GM19023 (cell line): ENCODE measurements at regions not wholly inside any gene's neighbourhood (a gene's known extent, or its start where the extent isn't known, plus 50 kb on each side); places are given as distances from the start of the nearest gene placed in this dataset.

Source experiments
- ATAC-seq: cut with Tn5 transposase; IDR thresholded peaks from one replicate; pipeline ENCODE4 v1.9.1; 2021; ENCODE audit warnings: mild to moderate bottlenecking, moderate library complexity; ENCODE audit not compliant: unreplicated experiment

- no peak for ATAC-seq
These were observed 211.4 kb upstream of the DPH6 start for GRCh38 chr15:35757361-35757760.

- ATAC-seq = no peak
These were observed 211.8 kb upstream of the DPH6 start for GRCh38 chr15:35757765-35758164.

DNA sequence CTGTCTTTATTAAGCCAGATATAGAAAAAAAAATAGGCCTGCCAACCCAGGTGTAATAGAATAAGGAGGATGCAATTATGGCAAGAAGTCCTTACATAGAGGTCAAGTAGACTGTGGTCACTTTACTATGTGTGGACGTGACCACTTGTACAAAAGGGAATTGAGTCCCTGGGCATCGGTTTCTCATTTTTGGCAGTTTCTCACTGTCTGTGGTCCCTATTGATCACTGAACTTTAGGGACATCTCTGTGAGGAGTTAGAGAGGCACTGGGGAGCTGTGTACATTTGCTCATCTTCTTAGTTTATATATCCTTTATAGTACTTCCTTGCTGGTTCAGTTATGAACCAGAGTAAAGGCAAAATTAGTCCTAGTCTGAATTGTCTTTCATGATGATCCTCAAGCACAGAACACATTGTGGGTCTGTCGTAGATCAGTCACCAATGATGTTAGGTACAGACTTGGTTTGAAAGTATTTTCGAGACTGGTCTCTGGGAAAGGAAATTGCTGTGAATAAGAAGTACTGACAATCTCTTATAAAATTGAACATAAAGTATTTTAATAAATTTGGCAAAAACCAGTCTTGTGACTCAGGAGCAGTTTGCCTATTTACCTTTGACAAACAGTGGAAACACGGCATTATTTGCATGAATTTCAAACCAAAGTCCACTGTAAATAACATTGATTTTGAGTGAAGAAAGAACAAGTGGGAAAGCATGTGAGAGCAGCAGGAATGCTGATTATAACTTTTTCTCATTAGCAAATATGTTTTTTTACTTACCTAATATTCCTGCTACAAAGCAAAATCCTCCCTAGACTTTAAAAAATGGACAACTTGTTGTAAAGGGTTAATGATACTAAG, 218.9 kb upstream of the DPH6 start:
- no peak for ATAC-seq

DNA sequence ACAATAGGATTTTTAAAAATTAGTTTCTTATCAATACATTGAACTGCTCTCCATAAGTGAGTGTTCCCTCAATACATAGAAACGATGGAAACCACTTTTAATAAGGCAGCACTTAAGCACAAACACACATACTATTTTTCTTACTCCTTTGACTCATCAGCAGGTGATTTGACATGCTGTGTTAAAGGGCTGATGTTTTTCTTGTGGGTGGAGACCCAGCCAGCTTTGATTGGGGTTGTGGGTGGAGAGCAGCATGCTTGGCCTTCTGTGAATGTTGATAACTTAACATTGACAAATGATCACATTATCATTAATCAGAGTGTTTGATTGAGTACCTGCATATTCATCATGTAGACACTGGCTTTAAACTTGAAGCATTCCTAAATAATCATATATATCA, 223.0 kb upstream of the DPH6 start:
- ATAC-seq = no peak

GRCh38 chr15:35769656-35770055, 223.7 kb upstream of the DPH6 start:
- ATAC-seq = no peak

DNA sequence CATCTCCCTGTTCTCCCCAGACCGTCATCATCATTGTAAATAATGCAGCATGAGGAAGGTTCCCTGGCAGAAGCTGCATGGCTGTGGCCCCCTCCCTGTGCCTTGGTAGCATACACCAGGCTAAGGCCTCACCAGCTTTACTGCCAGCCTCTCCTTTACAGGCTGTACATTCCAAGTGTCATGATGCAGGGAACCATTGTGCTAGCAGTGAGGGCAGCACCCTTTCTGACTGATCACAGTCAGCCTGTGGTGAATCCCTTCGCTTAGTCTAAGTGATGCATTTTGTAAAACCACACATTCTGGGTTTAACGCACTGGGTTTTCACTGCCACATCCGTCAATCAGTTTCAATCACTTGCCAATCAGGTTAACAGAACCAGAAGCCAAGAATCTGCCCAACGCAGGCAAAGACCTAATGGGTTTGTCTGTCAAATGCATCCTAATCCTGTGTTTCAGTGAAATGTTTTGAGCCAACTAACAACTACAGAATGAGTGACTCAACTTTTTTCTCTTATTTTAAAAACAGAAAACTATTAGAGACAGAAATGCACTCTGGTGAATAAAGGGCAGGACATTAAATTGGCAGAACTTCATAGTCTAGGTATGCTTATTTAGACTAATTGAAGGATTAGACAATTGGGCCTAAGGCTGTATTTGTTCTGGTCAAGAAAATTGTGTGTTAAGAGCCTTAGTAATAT, 225.9 kb upstream of the DPH6 start:
- ATAC-seq = no peak

- no peak for ATAC-seq
These were observed 228.7 kb upstream of the DPH6 start for GRCh38 chr15:35774653-35775052.

GRCh38 chr15:35775471-35775870, 229.5 kb upstream of the DPH6 start:
- no peak for ATAC-seq

GRCh38 chr15:35777061-35777460, 231.1 kb upstream of the DPH6 start:
- ATAC-seq = no peak

GRCh38 chr15:35783203-35783602, 237.2 kb upstream of the DPH6 start:
- no peak for ATAC-seq

DNA sequence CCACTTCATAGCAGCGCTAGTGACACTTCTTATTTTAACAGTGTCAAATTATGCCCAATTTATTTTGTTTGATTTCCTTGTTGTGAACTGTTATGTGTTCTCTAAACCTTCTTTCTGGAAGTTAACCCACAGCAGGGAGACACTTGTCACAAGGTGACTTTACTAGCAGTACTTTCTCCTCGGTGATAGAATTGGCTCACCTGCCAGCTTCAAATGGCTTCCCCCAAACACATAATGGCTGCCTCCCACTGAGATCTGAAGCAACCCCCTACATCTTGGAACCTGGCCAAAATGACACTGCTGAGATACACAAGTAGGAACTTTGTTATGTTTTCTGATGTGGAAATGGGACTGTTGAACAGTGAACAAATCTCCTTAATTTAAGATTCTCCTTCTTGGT, 238.8 kb upstream of the DPH6 start:
- ATAC-seq = no peak

DNA sequence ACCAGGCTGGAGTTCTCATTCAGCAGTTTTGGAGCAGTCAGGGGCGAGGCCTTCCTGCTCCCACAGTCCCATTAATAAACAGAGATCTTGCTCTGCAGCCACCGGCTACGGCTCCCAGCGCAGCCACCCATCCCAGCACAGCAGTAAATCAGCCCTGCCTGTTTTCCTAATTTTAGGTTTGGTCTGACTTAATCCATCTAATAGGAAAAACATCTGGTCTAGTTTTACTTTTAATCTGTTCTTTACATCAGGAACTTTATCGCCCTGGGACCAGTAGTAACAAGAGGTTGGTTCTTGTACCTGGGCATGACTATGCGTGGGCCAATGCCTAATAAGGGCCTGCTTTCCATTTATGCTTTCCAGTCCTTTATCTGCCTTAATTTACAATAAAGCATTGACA, 264.0 kb upstream of the DPH6 start:
- ATAC-seq = no peak

DNA sequence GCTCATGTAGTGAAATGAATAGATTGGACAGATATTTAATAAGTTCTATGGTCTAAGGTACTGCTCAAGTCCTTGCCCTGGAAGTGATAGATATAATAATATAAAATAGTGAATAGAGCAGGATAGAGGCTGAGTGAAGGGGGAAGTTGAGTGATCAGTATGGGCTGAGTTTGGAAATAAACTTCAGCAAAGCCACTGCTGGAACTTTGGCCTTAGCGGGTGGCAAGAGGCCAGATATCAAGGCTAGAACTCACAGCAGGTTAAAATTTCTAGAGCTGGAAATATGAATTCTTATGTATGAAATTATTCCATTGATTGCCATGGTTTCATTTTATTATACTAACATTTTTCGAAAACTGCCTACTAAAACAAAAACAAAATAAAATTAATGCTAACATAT, 267.6 kb upstream of the DPH6 start:
- ATAC-seq = no peak

DNA sequence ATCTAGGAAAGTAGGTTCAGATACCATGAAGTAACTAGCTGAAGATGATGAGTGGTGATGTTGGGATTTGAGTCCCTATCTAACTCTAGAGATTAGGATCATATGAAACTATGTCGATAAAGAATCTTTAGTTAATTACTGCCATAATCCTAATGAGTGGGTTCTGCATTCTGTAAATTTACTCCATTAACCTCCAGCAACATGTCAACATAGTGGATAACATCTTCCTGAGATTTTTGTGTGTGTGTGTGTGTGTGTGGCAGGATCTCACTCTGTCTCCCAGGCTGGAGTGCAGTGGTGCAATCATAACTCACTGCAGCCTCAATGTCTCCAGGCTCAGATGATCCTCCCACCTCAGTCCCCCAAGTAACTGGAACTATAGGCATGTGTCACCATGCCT, 272.9 kb upstream of the DPH6 start:
- ATAC-seq = no peak

DNA sequence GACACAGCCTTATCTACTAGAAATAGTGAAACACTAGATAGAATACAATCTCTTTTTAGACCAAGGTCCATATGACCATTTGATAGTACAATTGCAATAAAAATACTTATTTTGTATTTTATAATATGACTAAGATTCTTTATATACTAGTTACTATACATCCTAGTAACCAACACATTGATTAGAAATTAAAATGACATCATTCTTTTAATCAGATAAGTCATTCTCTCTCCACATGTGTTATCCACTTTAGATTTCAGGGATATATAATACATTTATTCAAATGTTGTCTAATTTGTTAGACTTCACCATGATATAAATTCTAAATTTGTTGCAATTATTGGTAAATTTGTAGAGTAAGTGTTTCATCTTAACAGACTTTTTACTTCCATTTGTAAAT, 276.2 kb upstream of the DPH6 start:
- no peak for ATAC-seq

- ATAC-seq = no peak
These were observed 281.2 kb upstream of the DPH6 start for GRCh38 chr15:35827141-35827540.

GRCh38 chr15:35827911-35828310, 281.9 kb upstream of the DPH6 start:
- no peak for ATAC-seq

DNA sequence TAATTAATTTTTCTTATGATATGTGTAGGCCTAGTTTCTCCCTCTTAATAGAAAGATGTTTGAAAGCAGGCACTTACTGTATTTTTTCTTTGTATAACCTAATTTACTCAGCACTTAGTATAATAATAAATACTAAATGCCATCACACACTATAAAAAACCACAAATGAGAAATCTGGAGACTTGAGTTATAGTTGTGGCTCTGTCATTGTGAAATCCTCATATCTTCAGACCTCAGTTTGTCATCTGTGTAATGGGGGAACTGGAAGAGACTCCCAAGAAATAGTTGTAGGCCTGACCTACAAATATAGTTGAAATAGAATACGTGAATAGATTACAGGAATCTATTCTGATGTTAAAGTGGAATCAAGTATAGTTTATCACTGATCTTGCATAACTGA, 287.6 kb upstream of the DPH6 start:
- no peak for ATAC-seq

- ATAC-seq = no peak
These were observed 288.4 kb upstream of the DPH6 start for GRCh38 chr15:35834216-35834830.

DNA sequence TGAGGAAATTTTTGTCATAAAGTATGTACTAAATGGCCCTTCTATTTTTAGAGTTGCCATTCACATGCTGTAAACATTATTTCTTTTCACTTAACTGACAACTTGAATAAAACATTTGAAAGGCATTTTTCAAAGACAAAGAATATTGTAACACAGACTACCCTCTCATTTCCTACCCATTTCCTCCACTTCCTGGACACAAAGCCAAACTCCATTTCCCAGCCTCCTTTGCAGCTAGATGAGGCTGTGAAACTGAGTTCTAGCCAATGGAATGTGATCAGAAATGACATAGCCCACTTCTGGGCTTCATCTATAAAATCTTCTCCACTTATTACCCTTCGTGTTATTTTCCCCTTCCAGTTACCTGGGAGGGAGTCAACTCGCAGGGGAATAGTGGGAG, 288.9 kb upstream of the DPH6 start:
- ATAC-seq = no peak

DNA sequence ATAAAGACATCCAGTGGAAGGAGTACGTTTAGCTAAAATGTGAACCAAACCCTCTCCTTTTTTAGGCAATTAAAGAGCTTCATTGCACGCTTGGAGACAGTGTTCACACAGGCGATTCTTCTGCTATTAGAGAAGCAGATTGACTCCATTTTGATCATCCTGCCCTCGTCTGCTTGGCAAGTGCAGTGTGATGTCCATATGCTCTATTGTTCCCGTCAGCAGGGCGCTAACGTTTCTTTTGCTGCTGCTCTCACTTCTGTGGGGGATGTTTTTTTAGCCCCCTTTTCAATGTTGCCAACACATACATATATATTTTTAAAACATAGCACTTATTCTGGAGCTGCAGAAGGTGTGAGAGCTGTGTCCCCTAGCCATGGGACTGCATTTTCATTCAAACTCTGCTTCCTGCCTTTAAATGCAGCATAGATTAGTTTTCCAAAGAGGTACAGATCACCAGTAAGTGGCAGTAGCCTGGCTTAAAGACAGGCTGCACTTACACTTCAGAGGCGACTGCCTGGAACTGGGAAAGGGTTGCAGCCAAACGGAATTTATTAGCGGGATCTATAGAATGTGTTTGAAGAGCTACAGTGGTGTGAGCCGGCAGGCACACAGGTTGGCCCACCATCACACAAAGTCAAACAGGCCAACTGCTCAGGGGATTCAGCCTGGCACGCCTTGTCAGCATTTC, 292.6 kb upstream of the DPH6 start:
- ATAC-seq = no peak
